Esophagus squamous epithelium (tissue), 5 donors: ENCODE measurements at regions not wholly inside any gene's neighbourhood (a gene's known extent, or its start where the extent isn't known, plus 50 kb on each side); places are given as distances from the start of the nearest gene placed in this dataset.

Source experiments
- DNase-seq: peaks from one replicate; lab custom pipeline; 2025; lab: John Stamatoyannopoulos, UW
- H3K27ac ChIP-seq, 4 donors: fragments of 200-600 bp; sonication (generic); one replicate each; pipeline ENCODE4 v1.5.1; 2016 to 2019; ENCODE audit warnings: mild to moderate bottlenecking in 1 of 4
- H3K27me3 ChIP-seq, 4 donors: fragments of 200-600 bp; sonication (generic); 1 replicate in 3 of 4; 2 replicates in 1 of 4; pipeline versions ENCODE4 v1.5.1 to v1.6.0; 2017 to 2021; ENCODE audit warnings: antibody characterized with exemption in 1 of 4
- H3K36me3 ChIP-seq, 3 donors: fragments of 200-600 bp; sonication (generic); one replicate each; pipeline ENCODE4 v1.5.1; 2016 to 2019
- H3K4me1 ChIP-seq, 3 donors: fragments of 200-600 bp; sonication (generic); one replicate each; pipeline ENCODE4 v1.5.1; 2017 to 2019
- H3K4me3 ChIP-seq, 4 donors: fragments of 200-600 bp; sonication (generic); 1 replicate in 3 of 4; 2 replicates in 1 of 4; pipeline ENCODE4 v1.5.1; 2016 to 2019; ENCODE audit warnings: mild to moderate bottlenecking in 2 of 4, moderate library complexity in 1 of 4
- H3K9me3 ChIP-seq, 3 donors: fragments of 200-600 bp; sonication (generic); one replicate each; pipeline ENCODE4 v1.5.1; 2016 to 2019
- POLR2A ChIP-seq, 4 donors: fragments of 450-650 bp; IDR thresholded peaks; one replicate each; pipeline ENCODE4 v1.6.1; 2017; ENCODE audit warnings: antibody characterized with exemption in 4 of 4, mild to moderate bottlenecking in 4 of 4, moderate library complexity in 3 of 4
- WGBS, 2 donors: methylation state at CpG; one replicate each; pipeline ENCODE4 v1.1.5; 2018; 5-methylcytosine and 5-hydroxymethylcytosine counted together
- intact Hi-C: fragments of 100-400 bp; cut with DNase I; formaldehyde crosslinking; loops from one replicate; pipeline ENCODE4 v1.15.0; 2022
- TF ChIP-seq, protein P1 (sequence below), 6 experiments: fragments of 450-650 bp in 4 of 6; fragments of 200-600 bp in 2 of 6; sonication (generic) in 2 of 6; IDR thresholded peaks; one replicate each; pipeline ENCODE4 v1.5.1; 2016 to 2019; ENCODE audit warnings: antibody characterized with exemption in 6 of 6, mild to moderate bottlenecking in 4 of 6, moderate library complexity in 4 of 6
- donor health status: DM: yes; HTN: yes; CAD: no.

DNA sequence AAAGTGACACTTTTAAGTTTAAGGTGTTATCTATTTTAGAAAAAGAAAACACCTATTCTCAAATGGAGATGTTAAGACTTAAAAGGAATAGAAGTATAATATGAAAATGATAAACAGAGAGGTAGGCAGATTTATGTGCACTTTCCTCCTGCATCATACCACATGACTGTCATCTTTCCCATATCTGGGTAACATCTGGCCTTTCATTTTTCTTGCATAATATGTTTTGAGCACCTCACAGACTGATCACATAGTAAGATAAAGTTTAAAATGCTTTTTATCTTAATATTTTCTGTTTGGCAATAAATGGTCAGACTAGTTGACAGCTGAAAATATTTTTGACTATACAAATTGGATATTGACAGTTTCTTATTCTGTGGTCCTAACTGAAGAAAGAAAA, 1852.1 kb upstream of the PIK3C3 start:
- no peak for TF ChIP-seq POLR2A (IDR thresholded peaks at IDR 0.05)
- TF ChIP-seq, protein P1, sequence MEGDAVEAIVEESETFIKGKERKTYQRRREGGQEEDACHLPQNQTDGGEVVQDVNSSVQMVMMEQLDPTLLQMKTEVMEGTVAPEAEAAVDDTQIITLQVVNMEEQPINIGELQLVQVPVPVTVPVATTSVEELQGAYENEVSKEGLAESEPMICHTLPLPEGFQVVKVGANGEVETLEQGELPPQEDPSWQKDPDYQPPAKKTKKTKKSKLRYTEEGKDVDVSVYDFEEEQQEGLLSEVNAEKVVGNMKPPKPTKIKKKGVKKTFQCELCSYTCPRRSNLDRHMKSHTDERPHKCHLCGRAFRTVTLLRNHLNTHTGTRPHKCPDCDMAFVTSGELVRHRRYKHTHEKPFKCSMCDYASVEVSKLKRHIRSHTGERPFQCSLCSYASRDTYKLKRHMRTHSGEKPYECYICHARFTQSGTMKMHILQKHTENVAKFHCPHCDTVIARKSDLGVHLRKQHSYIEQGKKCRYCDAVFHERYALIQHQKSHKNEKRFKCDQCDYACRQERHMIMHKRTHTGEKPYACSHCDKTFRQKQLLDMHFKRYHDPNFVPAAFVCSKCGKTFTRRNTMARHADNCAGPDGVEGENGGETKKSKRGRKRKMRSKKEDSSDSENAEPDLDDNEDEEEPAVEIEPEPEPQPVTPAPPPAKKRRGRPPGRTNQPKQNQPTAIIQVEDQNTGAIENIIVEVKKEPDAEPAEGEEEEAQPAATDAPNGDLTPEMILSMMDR (IDR thresholded peaks at IDR 0.05), result no peak
- H3K27ac ChIP-seq, result no peak overlapping the region
- H3K27me3 ChIP-seq, result no peaks in the 10 kb centered on the region
- no peaks in the 10 kb centered on the region for H3K36me3 ChIP-seq
- no peak overlapping the region for H3K4me3 ChIP-seq
- intact Hi-C loops, result no loop called here
- H3K9me3 ChIP-seq, result no peaks in the 10 kb centered on the region
- no peak for DNase-seq
- H3K4me1 ChIP-seq, result no peaks in the 10 kb centered on the region

DNA sequence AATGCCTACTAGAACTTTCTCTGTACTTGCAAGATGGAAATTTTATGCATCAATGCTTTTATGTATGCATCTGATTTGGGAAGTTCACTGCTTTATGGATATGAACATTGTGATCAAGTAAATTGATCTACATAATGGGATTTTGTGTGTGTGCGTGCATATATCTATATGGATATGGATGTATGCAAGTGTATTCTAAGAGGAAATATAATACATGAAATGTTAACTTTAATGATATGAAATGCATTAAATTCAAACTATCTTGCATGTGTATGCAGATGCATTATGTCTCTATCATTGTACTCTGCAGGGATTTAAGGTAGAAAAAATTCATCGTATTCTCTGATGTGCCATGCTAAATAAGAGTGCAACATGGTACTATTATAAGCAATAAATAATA, 1855.4 kb upstream of the PIK3C3 start:
- Histone ChIP-seq H3K4me3 (no peak overlapping the region), H3K27me3 (no peaks in the 10 kb centered on the region), H3K27ac (no peak overlapping the region), H3K36me3 (no peaks in the 10 kb centered on the region), H3K4me1 (no peaks in the 10 kb centered on the region), H3K9me3 (no peaks in the 10 kb centered on the region)
- TF ChIP-seq POLR2A (IDR thresholded peaks at IDR 0.05), result no peak
- TF ChIP-seq, protein P1 (IDR thresholded peaks at IDR 0.05), result no peak
- WGBS, 2 donors, result 93 to 95% methylated on average over 2 of the region's 2 CpGs
- DNase-seq, result no peak
- intact Hi-C loops, result no loop called here

GRCh38 chr18:40096675-40097074, 1858.4 kb upstream of the PIK3C3 start:
- no peaks in the 10 kb centered on the region for H3K9me3 ChIP-seq
- TF ChIP-seq, protein P1 (IDR thresholded peaks at IDR 0.05), result no peak
- TF ChIP-seq POLR2A (IDR thresholded peaks at IDR 0.05), result no peak
- H3K4me3 ChIP-seq, result no peak overlapping the region
- intact Hi-C loops, result no loop called here
- no peak for DNase-seq
- no peaks in the 10 kb centered on the region for H3K36me3 ChIP-seq
- no peaks in the 10 kb centered on the region for H3K4me1 ChIP-seq
- WGBS, 2 donors, result 35 to 59% methylated on average over 3 of the region's 3 CpGs
- H3K27me3 ChIP-seq, result no peaks in the 10 kb centered on the region
- no peak overlapping the region for H3K27ac ChIP-seq

- no peak for DNase-seq
- TF ChIP-seq, protein P1 (IDR thresholded peaks at IDR 0.05), result no peak
- TF ChIP-seq POLR2A (IDR thresholded peaks at IDR 0.05), result no peak
- intact Hi-C loops, result no loop called here
- Histone ChIP-seq H3K27me3 (no peaks in the 10 kb centered on the region), H3K9me3 (no peaks in the 10 kb centered on the region), H3K4me3 (no peak overlapping the region), H3K27ac (no peak overlapping the region), H3K36me3 (no peaks in the 10 kb centered on the region), H3K4me1 (no peaks in the 10 kb centered on the region)
- WGBS, 2 donors, result 76 to 86% methylated on average over 2 of the region's 2 CpGs
These were observed 1860.6 kb upstream of the PIK3C3 start for GRCh38 chr18:40094441-40094840.

DNA sequence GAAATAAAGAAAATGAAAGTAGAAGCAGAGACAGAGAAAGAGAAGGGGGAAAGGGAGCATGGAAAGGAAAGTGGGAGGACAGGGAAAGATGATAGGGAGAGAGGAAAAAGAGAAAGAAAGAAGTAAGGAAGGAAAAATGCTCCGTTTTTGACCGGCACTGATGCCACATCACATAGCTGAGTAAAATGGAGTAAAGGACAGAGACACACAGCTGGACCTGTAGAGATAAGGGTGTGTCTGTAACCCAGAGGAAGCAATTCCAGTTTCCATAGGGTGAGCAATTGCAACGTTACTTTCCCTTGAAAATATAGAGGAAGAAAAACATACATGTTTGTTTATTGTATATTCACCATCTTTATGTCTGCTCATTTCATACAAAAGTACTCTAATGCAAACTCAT, 1866.9 kb upstream of the PIK3C3 start:
- Histone ChIP-seq H3K4me1 (no peaks in the 10 kb centered on the region), H3K27me3 (no peaks in the 10 kb centered on the region), H3K27ac (no peak overlapping the region), H3K9me3 (no peaks in the 10 kb centered on the region), H3K4me3 (no peak overlapping the region), H3K36me3 (no peaks in the 10 kb centered on the region)
- no peak for DNase-seq
- 74 to 84% methylated on average over 3 of the region's 3 CpGs for WGBS, 2 donors
- intact Hi-C loops, result no loop called here
- TF ChIP-seq, protein P1 (IDR thresholded peaks at IDR 0.05), result no peak
- TF ChIP-seq POLR2A (IDR thresholded peaks at IDR 0.05), result no peak
